NB4 (cell line): ENCODE measurements at regions not wholly inside any gene's neighbourhood (a gene's known extent, or its start where the extent isn't known, plus 50 kb on each side); places are given as distances from the start of the nearest gene placed in this dataset.

Experiments
- DNase-seq: peaks from one replicate; pipeline ENCODE4 v3.0.0; 2010; ENCODE audit warnings: low read depth
- H3K4me3 ChIP-seq: one replicate; pipeline ENCODE4 v1.5.1; 2011; ENCODE audit warnings: mild to moderate bottlenecking, low read depth, low read length, moderate library complexity
- CTCF ChIP-seq: IDR thresholded peaks from one replicate; pipeline ENCODE4 v1.5.1; 2012; ENCODE audit warnings: low read depth, low read length
- MAX ChIP-seq: IDR thresholded peaks from 2 replicates; pipeline ENCODE4 v1.6.1; 2011; ENCODE audit warnings: low read depth, low read length
- MYC ChIP-seq: IDR thresholded peaks from 2 replicates; pipeline ENCODE4 v1.6.1; 2011; ENCODE audit warnings: low read depth, low read length
- POLR2A ChIP-seq: IDR thresholded peaks from 2 replicates; pipeline ENCODE4 v1.6.1; 2011; ENCODE audit warnings: mild to moderate bottlenecking; ENCODE audit not compliant: insufficient read length; ENCODE audit errors: extremely low read depth

GRCh38 chr11:23956586-23956985 is 540.3 kb upstream of the LUZP2 start:
- H3K4me3 ChIP-seq, result no peak overlapping the region
- TF ChIP-seq POLR2A (no peak), CTCF (no peak), MYC (no peak), MAX (no peak)
- DNase-seq, result no peak

GRCh38 chr11:23957314-23957713 is 539.5 kb upstream of the LUZP2 start:
- DNase-seq, result no peak
- TF ChIP-seq POLR2A, result no peak
- TF ChIP-seq MYC, result no peak
- TF ChIP-seq MAX, result no peak
- no peak for TF ChIP-seq CTCF
- H3K4me3 ChIP-seq, result no peak overlapping the region

GRCh38 chr11:23959462-23959861 is 537.4 kb upstream of the LUZP2 start:
- no peak overlapping the region for H3K4me3 ChIP-seq
- no peak for DNase-seq
- TF ChIP-seq CTCF, result no peak
- TF ChIP-seq MYC, result no peak
- TF ChIP-seq MAX, result no peak
- no peak for TF ChIP-seq POLR2A

- TF ChIP-seq MAX, result no peak
- TF ChIP-seq CTCF, result no peak
- TF ChIP-seq POLR2A, result no peak
- TF ChIP-seq MYC, result no peak
- H3K4me3 ChIP-seq, result no peak overlapping the region
- no peak for DNase-seq
Measured at GRCh38 chr11:23961503-23962338, 535.1 kb upstream of the LUZP2 start.

- no peak overlapping the region for H3K4me3 ChIP-seq
- no peak for TF ChIP-seq CTCF
- no peak for TF ChIP-seq MYC
- no peak for TF ChIP-seq POLR2A
- no peak for TF ChIP-seq MAX
- no peak for DNase-seq
Measured at GRCh38 chr11:23973244-23973643, 523.6 kb upstream of the LUZP2 start.
